ENCODE measurements at regions not wholly inside any gene's neighbourhood (a gene's known extent, or its start where the extent isn't known, plus 50 kb on each side); places are given as distances from the start of the nearest gene placed in this dataset.

- Histone ChIP-seq H4K91ac (ENCODE audit: insufficient read length, low read depth, low read length) (no peak overlapping the region), H3K9ac (ENCODE audit: extremely low read depth, insufficient read length, low read length) (no peak overlapping the region), H3K4me2 (ENCODE audit: insufficient read depth, insufficient read length, low read length) (no peak overlapping the region), H3K27me3 (ENCODE audit: insufficient read depth, low read length) (no peaks in the 10 kb centered on the region), H3K9me3 (ENCODE audit: control insufficient read depth, low read depth, low read length) (no peaks in the 10 kb centered on the region), H3K14ac (ENCODE audit: insufficient read depth, low read length) (no peak overlapping the region), H2BK12ac (ENCODE audit: insufficient read length, low read depth, low read length) (no peak overlapping the region), H3K18ac (ENCODE audit: insufficient read length, low read depth, low read length) (no peak overlapping the region), H3K4me1 (ENCODE audit: insufficient read depth, low read length) (no peaks in the 10 kb centered on the region), H2BK120ac (ENCODE audit: low read depth, low read length, poor library complexity, severe bottlenecking) (no peak overlapping the region), H3K27ac (ENCODE audit: insufficient read length, low read depth, low read length) (no peak overlapping the region), H3K79me1 (ENCODE audit: insufficient read depth, low read depth, low read length, poor library complexity, severe bottlenecking) (no peaks in the 10 kb centered on the region), H3K79me2 (ENCODE audit: insufficient read depth, low read length) (no peaks in the 10 kb centered on the region), H3K23me2 (ENCODE audit: insufficient read length, low read depth, low read length, poor library complexity, severe bottlenecking) (no peaks in the 10 kb centered on the region), H2BK20ac (ENCODE audit: low read depth, low read length, poor library complexity, severe bottlenecking) (no peak overlapping the region), H4K20me1 (ENCODE audit: control insufficient read depth, insufficient read depth, insufficient read length) (no peaks in the 10 kb centered on the region), H2BK5ac (ENCODE audit: insufficient read length, low read length) (no peak overlapping the region), H2BK15ac (ENCODE audit: low read depth, low read length) (no peak overlapping the region), H3T11ph (ENCODE audit: low read length) (no peak overlapping the region), H4K8ac (replicated peaks; ENCODE audit: insufficient read length, low read depth, low read length) (no peak overlapping the region), H3K4ac (ENCODE audit: low read depth, low read length) (no peak overlapping the region), H4K5ac (ENCODE audit: insufficient read length, low read depth, low read length) (no peak overlapping the region), H2AFZ (ENCODE audit: low read length) (no peak overlapping the region), H3K56ac (ENCODE audit: insufficient read length, low read depth, low read length) (no peak overlapping the region), H2AK5ac (ENCODE audit: insufficient read length, low read length) (no peak overlapping the region), H3K23ac (ENCODE audit: insufficient read length, low read depth, low read length) (no peak overlapping the region)
- Mint-ChIP-seq H3K36me3 (ENCODE audit: insufficient read depth in 1 of 3, low read depth in 3 of 3) (0 out of 7 replicates have a peak, but pooled peaks cover 0 to 3% (median 0%) of the 10 kb centered on the region in 3 experiments), H3K4me1 (peaks cover 0 to 6% of the 10 kb centered on the region in 2 experiments; a peak in 1 of 4 replicates), H3K4me3 (no peak overlapping the region; a peak in 1 of 5 replicates), H3K9me3 (peaks cover 0 to 2% of the 10 kb centered on the region in 2 experiments; a peak in 1 of 5 replicates), H3K27me3 (ENCODE audit: low read depth) (peaks cover 20% of the 10 kb centered on the region), H3K27ac (no peak overlapping the region)
- no CpG with 5 or more reads among the region's 3 CpGs for WGBS (ENCODE audit: extremely low coverage, insufficient read length, low lambda C conversion rate)
- no peak for TF ChIP-seq CTCF (conservative IDR thresholded peaks at IDR 0.05)
- no peak for DNase-seq
Measured at GRCh38 chr5:73358366-73358765, 90.2 kb downstream of the FOXD1 start.

Measured in H9 (cell line).